ENCODE measurements at regions not wholly inside any gene's neighbourhood (a gene's known extent, or its start where the extent isn't known, plus 50 kb on each side); places are given as distances from the start of the nearest gene placed in this dataset.

GRCh38 chr11:104320956-104321355 is 157.0 kb upstream of the PDGFD start:
- TF ChIP-seq CTCF (IDR thresholded peaks at IDR 0.05) (no peak), POLR2A (IDR thresholded peaks at IDR 0.05) (no peak)
